ENCODE measurements at regions not wholly inside any gene's neighbourhood (a gene's known extent, or its start where the extent isn't known, plus 50 kb on each side); places are given as distances from the start of the nearest gene placed in this dataset.

DNA sequence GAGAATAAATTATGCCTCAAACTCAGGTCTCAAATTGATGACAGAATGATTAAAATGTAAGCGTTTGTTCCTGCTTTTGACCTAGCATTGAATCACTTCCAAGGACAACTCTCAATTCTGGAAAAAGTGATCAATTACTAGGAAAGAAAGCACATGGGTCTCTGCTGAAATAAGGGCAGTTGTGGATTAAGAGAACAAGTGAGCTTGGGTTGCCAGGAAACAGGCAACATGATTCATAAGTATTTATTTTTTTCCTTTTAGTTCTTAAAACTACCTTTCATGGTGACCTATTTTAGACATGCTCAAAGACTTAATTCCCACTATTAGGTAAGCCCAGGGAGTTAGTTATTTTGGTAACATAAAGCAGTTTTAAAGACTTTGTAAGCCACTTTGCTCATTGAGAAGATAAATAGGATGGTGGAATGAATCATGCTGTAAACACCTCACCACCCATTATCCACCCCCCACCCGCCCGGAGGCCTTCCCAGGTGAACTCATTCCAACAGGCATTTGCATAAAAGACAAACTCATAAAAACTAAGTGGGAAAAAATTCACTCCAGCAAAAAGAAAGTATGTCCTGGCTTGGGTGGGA lies 728.3 kb downstream of the SORCS1 start:
- Mint-ChIP-seq H3K27me3 (no peaks in the 10 kb centered on the region), H3K9me3 (peaks cover 3% of the 10 kb centered on the region), H3K27ac (no peak overlapping the region), H3K36me3 (no peaks in the 10 kb centered on the region), H3K4me1 (no peaks in the 10 kb centered on the region), H3K4me3 (no peak overlapping the region)
- ATAC-seq = no peak

DNA sequence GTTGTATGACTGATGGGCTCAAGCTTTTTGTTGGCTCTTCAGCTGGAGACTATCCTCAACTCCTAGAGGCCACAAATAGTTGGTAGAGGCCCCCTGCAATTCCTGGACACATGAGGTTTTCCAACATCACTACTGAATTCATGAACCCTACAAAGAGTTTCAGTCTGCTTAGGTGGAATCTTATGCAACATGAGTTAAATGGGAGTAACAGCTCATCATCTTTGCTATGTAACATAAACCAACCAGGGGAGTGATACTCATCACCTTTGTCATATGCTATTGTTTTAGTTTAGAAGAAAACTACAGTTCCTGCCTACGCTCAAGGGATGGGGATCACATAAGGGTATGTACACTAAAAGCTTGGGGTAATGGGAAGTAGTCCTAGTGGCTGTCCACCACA lies 729.4 kb downstream of the SORCS1 start:
- no peak for ATAC-seq
- Mint-ChIP-seq H3K36me3 (no peaks in the 10 kb centered on the region), H3K27me3 (no peaks in the 10 kb centered on the region), H3K4me3 (no peak overlapping the region), H3K9me3 (no peaks in the 10 kb centered on the region), H3K4me1 (no peaks in the 10 kb centered on the region), H3K27ac (no peak overlapping the region)

DNA sequence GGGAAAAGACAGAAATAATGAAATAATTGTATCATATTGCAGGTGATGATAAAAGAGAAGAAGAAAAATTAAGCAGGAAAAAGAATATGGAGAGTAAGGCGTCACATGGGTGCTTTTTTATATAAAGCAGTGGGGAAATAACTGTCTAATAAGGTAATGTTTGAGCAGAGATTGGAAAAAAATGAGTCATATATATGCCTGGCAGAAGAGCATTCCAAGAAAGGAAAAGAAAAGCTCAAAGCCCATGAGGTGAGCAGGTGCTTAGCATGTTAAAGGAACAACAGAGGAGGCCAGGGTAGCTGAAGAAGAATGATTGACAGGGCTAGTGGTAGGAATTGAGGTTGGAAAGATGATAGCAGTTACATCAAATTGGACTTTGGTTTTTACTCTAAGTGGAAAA lies 739.5 kb downstream of the SORCS1 start:
- no peak overlapping the region for H3K4me3 Mint-ChIP-seq
- no peak for ATAC-seq
- no peaks in the 10 kb centered on the region for H3K4me1 Mint-ChIP-seq
- H3K27me3 Mint-ChIP-seq = no peaks in the 10 kb centered on the region
- H3K36me3 Mint-ChIP-seq = no peaks in the 10 kb centered on the region
- peaks cover 4% of the 10 kb centered on the region for H3K9me3 Mint-ChIP-seq
- H3K27ac Mint-ChIP-seq = no peak overlapping the region

DNA sequence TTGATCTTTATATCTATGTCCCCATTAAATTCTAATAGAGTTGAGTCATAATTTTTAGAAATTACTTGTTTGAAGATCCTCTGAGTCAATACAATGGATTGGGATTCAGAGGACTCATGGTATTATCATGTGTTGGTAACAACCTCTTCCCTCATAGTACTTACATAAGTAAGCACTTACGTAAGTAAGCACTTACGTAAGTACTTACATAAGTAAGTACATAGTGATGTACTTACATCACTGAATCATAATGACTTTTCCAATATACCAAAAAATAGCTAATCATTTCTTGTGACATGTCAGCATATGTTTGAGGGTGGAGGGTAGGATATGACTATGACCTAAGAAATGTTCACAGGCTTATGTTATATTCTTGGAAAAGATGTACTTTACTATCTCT lies 740.5 kb downstream of the SORCS1 start:
- no peaks in the 10 kb centered on the region for H3K36me3 Mint-ChIP-seq
- no peaks in the 10 kb centered on the region for H3K4me1 Mint-ChIP-seq
- no peaks in the 10 kb centered on the region for H3K27me3 Mint-ChIP-seq
- peaks cover 4% of the 10 kb centered on the region for H3K9me3 Mint-ChIP-seq
- H3K4me3 Mint-ChIP-seq = no peak overlapping the region
- no peak for ATAC-seq
- H3K27ac Mint-ChIP-seq = no peak overlapping the region

DNA sequence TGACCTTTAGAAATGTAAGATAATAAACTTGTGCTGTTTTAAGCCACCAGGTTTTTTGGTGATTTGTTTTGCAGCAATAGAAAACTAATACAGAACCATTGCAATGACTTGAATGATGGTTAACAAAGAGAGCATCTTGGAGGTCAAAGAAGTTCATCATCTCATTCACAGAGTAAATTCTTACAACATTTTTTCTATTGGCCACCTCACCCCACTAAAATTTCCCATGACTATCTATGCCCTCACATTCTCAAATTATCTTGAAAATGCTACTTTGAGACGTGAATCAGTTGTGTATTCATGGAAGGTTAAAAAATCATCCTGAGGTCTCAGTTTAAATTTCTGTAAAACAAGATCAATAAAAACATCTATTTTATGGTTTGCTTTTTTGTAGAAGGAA lies 754.2 kb downstream of the SORCS1 start:
- H3K4me3 Mint-ChIP-seq = no peak overlapping the region
- H3K27me3 Mint-ChIP-seq = no peaks in the 10 kb centered on the region
- H3K9me3 Mint-ChIP-seq = no peaks in the 10 kb centered on the region
- ATAC-seq = no peak
- H3K36me3 Mint-ChIP-seq = no peaks in the 10 kb centered on the region
- no peak overlapping the region for H3K27ac Mint-ChIP-seq
- no peaks in the 10 kb centered on the region for H3K4me1 Mint-ChIP-seq

DNA sequence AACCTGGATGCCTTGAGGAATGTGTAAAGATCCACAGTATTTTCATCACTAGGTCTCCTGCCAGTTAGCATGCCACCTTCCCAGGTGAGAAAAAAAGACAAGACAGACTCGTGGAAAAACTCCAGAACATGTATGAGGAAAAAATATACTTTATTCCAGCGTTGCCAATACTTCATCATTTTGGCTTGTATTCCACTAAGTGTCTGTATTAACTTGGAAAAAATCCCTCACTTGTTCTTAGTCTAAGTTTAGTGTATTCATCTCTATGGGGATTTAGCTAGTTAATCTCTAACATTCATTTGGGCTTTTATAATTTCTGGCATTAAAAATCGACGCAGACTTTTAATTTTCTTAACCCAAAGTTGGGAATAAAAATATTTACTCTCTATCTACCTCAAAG lies 759.4 kb downstream of the SORCS1 start:
- H3K4me3 Mint-ChIP-seq = no peak overlapping the region
- no peak overlapping the region for H3K27ac Mint-ChIP-seq
- H3K27me3 Mint-ChIP-seq = no peaks in the 10 kb centered on the region
- H3K9me3 Mint-ChIP-seq = no peaks in the 10 kb centered on the region
- no peak for ATAC-seq
- no peaks in the 10 kb centered on the region for H3K36me3 Mint-ChIP-seq
- H3K4me1 Mint-ChIP-seq = no peaks in the 10 kb centered on the region

DNA sequence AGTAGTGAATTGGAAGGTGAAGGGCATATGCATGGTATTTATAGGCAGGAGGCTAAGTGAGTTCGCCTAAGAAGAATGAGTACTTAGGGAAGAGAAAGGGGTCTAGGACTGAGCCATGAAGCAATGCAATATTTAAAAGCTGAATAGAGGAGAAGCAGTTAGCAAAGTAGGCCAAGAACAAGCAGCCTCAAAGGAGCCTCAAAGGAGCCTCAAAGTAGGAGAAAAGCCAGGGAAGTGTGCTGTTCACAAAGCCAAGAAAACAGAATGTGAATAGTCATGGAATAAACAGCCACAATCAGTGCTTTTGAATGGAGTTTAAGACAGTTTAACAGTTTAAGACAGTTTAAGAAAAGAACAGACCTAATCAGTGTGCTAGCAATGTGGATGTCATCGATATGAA lies 762.0 kb downstream of the SORCS1 start:
- Mint-ChIP-seq H3K36me3 (no peaks in the 10 kb centered on the region), H3K4me1 (no peaks in the 10 kb centered on the region), H3K27me3 (no peaks in the 10 kb centered on the region), H3K27ac (no peak overlapping the region), H3K4me3 (no peak overlapping the region), H3K9me3 (peaks cover 4% of the 10 kb centered on the region)
- ATAC-seq = no peak

DNA sequence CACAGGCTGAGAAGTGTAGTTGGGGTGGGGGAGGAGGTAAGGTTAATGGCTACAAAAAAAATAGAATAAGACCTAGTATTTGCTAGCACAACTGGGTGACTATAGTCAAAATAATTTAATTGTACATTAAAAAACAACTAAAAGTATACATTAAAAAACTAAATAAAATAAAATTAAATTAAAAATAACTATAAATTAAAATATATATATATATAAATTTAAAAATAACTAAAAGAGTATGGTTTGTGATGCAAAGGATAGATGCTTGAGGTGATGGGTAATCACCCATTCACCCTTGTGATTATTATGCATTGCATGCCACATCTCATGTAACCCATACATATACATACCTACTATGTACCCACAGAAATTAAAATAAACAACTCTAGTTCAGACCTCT lies 762.5 kb downstream of the SORCS1 start:
- no peak overlapping the region for H3K27ac Mint-ChIP-seq
- H3K4me1 Mint-ChIP-seq = no peaks in the 10 kb centered on the region
- no peak overlapping the region for H3K4me3 Mint-ChIP-seq
- H3K27me3 Mint-ChIP-seq = no peaks in the 10 kb centered on the region
- no peaks in the 10 kb centered on the region for H3K36me3 Mint-ChIP-seq
- no peak for ATAC-seq
- peaks cover 4% of the 10 kb centered on the region for H3K9me3 Mint-ChIP-seq

DNA sequence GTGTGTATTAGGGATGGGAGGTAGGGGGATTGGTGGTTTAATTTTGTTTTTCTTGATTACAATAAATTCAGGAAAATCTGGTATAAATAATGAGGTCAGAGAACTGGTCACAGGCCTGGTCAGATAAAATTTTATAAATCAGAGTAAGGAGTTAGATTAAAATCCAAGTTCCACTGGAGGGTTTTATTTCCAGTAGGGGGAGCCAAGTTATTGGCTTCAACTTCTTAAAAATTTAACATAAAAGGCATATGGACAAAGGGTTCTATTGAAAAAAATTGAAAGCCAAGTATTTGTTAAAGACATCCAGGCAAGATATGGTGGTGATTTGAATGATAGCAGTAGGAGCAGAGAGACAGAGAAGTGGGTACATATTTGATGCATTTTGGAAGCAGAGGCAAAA lies 763.3 kb downstream of the SORCS1 start:
- ATAC-seq = no peak
- no peak overlapping the region for H3K4me3 Mint-ChIP-seq
- H3K9me3 Mint-ChIP-seq = peaks cover 4% of the 10 kb centered on the region
- H3K27me3 Mint-ChIP-seq = no peaks in the 10 kb centered on the region
- H3K4me1 Mint-ChIP-seq = no peaks in the 10 kb centered on the region
- H3K36me3 Mint-ChIP-seq = no peaks in the 10 kb centered on the region
- no peak overlapping the region for H3K27ac Mint-ChIP-seq

DNA sequence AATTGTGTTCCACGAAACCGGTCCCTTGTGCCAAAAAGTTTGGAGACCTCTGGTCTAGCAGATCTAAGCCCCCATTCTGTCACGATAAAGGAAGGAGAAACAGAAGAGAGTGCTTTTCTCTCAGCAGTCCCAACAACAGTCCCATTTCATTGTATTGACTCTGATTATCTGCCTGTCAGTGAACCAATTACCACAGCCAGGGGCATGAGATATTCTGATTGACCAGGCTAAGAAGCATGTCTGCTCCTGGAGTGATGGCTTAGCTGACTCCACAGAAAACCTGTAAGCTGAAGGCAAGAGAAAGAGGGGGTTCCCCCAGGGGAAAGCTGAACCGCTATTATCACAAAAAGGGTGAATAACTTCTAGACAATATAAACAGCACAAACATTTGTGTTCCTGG lies 765.4 kb downstream of the SORCS1 start:
- Mint-ChIP-seq H3K4me3 (no peak overlapping the region), H3K27me3 (no peaks in the 10 kb centered on the region), H3K27ac (no peak overlapping the region), H3K9me3 (peaks cover 4% of the 10 kb centered on the region), H3K36me3 (no peaks in the 10 kb centered on the region), H3K4me1 (no peaks in the 10 kb centered on the region)
- no peak for ATAC-seq

DNA sequence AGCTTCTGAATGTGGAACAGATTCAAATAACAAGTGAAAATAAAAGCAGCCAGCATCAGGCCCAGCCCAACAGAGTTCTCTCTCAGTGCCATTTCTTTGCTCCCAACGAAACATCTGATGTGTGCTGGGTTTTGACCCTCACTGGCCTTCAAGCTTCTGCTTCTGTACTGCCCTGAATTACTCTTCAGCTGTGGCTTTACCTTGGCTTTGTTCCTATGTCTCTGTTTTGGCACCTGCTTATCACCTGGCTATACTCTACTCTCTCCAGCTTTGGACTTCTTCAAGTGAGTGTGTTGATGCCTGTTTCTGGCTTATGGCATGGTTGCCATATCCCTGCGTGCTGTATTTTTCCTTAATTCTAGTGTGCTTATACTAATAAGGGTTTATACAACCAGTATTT lies 768.3 kb downstream of the SORCS1 start:
- Mint-ChIP-seq H3K9me3 (peaks cover 4% of the 10 kb centered on the region), H3K4me3 (no peak overlapping the region), H3K36me3 (no peaks in the 10 kb centered on the region), H3K27ac (no peak overlapping the region), H3K4me1 (no peaks in the 10 kb centered on the region), H3K27me3 (no peaks in the 10 kb centered on the region)
- no peak for ATAC-seq

DNA sequence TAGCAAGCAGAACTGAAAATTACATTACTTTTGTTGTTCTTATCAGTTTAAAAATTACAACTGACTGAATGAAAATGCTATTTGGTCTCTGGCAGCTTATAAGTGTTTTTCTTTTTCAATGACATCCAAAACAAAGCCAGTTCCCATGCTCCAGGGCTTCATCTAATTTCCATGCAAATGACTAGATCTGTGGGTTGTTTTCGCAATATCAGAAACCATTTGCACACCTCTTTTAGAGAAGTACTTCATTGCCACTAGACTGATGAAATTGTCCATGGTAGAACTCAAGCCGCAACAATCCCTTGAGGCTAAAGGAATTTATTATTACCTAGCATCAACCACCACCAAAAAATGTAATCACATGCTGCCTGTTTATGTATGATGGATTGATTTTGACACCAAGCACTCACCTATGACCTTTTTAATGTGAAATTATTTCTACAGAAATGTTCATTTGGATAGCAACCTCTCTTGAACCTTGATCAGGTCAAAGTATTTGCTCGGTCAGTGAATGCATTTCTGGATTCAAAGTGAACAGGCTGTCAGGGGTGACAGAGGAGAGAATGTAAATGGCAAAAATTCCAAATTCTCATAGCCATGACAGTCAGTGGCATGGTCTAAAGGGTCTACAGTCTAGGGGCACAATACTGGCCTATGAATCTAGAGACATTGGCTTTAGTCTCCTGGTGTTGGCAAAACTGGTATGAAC lies 769.3 kb downstream of the SORCS1 start:
- no peak for ATAC-seq
- Mint-ChIP-seq H3K9me3 (peaks cover 4% of the 10 kb centered on the region), H3K27ac (no peak overlapping the region), H3K27me3 (no peaks in the 10 kb centered on the region), H3K4me1 (no peaks in the 10 kb centered on the region), H3K36me3 (no peaks in the 10 kb centered on the region), H3K4me3 (no peak overlapping the region)

DNA sequence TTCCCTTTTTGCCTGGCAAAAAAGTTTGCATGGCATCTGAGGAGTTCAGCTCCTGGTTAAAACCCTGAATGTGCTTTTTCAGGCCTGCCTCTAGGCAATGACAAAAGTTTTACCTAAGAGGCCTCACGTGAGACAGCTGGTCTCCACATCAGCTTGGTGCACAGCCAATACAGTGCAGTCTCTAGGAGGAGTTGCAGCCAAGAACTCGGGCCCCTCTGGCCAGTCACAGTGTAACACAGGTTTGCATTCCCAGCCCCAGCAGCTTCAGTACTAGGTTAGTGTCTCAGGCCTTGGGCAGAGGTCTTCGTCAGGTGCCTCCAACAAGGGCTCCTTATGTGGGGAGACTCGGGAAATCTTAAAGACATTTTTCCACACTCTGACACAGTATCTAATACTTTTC lies 771.7 kb downstream of the SORCS1 start:
- no peak for ATAC-seq
- Mint-ChIP-seq H3K27me3 (no peaks in the 10 kb centered on the region), H3K4me3 (no peak overlapping the region), H3K27ac (no peak overlapping the region), H3K36me3 (no peaks in the 10 kb centered on the region), H3K9me3 (no peaks in the 10 kb centered on the region), H3K4me1 (no peaks in the 10 kb centered on the region)

DNA sequence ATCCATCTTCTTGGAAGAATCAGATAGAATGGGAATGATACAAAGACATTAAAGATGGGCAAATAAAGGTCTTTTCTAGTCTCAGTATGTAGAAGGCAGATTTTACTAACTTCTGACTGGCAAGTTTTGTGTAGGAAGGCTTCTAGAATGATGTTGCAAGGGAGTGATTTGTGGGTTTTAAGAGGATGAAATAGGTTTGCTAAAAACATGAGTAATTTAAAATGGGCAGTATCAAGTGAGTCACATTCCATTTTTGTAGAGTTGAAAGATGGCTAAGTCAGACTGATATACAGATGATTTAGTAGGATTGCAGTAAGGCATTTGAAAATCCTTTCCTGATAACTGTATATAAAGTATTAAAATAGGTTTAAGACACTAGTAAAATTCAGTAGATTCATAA lies 777.4 kb downstream of the SORCS1 start:
- no peak for ATAC-seq
- Mint-ChIP-seq H3K9me3 (no peaks in the 10 kb centered on the region), H3K27me3 (no peaks in the 10 kb centered on the region), H3K27ac (no peak overlapping the region), H3K4me3 (no peak overlapping the region), H3K36me3 (no peaks in the 10 kb centered on the region), H3K4me1 (no peaks in the 10 kb centered on the region)

DNA sequence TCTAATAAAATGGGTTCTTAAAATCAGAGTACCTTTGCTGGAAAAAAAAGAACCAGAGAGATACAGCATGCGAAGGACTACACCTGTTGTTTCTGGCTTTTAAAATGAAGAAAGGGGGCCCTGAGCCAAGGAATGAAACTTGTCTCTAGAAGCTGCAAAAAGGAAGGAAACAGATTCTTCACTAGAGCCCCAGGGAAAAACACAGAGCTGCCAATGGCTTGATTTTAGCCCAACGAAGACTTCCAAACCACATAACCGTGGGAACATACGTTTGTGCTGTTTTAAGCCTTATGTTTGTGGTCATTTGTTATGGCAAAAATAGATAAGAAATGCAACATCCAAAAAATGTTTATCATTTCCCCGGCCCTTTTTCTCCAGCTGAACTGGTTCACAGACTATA lies 780.0 kb downstream of the SORCS1 start:
- ATAC-seq = no peak
- Mint-ChIP-seq H3K4me1 (no peaks in the 10 kb centered on the region), H3K27ac (no peak overlapping the region), H3K27me3 (no peaks in the 10 kb centered on the region), H3K36me3 (no peaks in the 10 kb centered on the region), H3K4me3 (no peak overlapping the region), H3K9me3 (peaks cover 3% of the 10 kb centered on the region)

DNA sequence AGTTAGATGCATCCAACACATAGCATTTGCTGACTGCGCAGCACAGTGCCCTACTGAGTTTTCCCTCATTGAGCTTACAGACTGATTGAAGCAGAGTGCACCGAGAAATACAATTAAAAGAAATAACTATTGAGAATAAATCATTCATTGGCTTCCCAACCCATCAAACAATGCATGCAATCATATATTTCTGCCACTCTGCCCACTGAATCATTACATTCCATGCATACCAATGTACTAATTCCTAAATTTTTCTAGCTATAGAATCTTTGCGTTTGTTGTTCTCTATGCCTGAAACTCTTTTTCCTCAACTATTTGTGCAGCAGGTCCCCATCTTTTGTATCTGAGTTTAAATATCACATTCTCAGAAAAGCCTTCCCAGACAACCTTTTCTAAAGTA lies 783.8 kb downstream of the SORCS1 start:
- H3K27me3 Mint-ChIP-seq = no peaks in the 10 kb centered on the region
- H3K27ac Mint-ChIP-seq = no peak overlapping the region
- H3K9me3 Mint-ChIP-seq = peaks cover 3% of the 10 kb centered on the region
- no peak overlapping the region for H3K4me3 Mint-ChIP-seq
- no peak for ATAC-seq
- H3K4me1 Mint-ChIP-seq = no peaks in the 10 kb centered on the region
- H3K36me3 Mint-ChIP-seq = no peaks in the 10 kb centered on the region
